B cell (primary cell): ENCODE measurements at regions not wholly inside any gene's neighbourhood (a gene's known extent, or its start where the extent isn't known, plus 50 kb on each side); places are given as distances from the start of the nearest gene placed in this dataset.

Experiments
- EZH2 ChIP-seq: IDR thresholded peaks from 2 replicates; pipeline ENCODE4 v1.6.1; 2012; ENCODE audit warnings: borderline replicate concordance, low read depth, mild to moderate bottlenecking, moderate library complexity, low read length; ENCODE audit not compliant: insufficient read depth, poor library complexity, severe bottlenecking
- TF ChIP-seq, protein P1 (sequence below): fragments of 200-600 bp; IDR thresholded peaks from one replicate; pipeline ENCODE4 v1.8.0; 2022; ENCODE audit warnings: antibody characterized with exemption, mild to moderate bottlenecking

DNA sequence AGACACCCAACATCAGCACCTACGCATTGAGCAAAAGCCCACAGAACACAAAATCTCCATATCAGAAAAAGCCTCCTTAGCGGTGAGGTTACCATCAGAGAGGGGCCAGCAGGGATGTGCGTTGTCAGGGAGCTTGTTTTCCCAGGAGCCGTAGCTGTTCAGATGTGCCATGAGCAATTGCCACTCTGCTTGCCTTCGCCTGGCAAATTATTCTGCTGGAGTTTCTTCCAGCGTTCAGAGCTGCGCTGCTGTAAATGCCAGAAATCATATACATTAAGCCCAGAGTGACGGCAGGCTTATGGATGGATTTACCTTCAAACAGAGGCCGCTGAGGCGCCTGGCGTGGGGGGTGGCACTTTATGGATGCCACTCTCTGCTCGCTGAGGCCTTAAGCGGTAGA, 632.3 kb downstream of the BCOR start:
- TF ChIP-seq, protein P1, sequence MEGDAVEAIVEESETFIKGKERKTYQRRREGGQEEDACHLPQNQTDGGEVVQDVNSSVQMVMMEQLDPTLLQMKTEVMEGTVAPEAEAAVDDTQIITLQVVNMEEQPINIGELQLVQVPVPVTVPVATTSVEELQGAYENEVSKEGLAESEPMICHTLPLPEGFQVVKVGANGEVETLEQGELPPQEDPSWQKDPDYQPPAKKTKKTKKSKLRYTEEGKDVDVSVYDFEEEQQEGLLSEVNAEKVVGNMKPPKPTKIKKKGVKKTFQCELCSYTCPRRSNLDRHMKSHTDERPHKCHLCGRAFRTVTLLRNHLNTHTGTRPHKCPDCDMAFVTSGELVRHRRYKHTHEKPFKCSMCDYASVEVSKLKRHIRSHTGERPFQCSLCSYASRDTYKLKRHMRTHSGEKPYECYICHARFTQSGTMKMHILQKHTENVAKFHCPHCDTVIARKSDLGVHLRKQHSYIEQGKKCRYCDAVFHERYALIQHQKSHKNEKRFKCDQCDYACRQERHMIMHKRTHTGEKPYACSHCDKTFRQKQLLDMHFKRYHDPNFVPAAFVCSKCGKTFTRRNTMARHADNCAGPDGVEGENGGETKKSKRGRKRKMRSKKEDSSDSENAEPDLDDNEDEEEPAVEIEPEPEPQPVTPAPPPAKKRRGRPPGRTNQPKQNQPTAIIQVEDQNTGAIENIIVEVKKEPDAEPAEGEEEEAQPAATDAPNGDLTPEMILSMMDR, result no peak
- no peak for TF ChIP-seq EZH2
